ENCODE measurements at regions not wholly inside any gene's neighbourhood (a gene's known extent, or its start where the extent isn't known, plus 50 kb on each side); places are given as distances from the start of the nearest gene placed in this dataset.

DNA sequence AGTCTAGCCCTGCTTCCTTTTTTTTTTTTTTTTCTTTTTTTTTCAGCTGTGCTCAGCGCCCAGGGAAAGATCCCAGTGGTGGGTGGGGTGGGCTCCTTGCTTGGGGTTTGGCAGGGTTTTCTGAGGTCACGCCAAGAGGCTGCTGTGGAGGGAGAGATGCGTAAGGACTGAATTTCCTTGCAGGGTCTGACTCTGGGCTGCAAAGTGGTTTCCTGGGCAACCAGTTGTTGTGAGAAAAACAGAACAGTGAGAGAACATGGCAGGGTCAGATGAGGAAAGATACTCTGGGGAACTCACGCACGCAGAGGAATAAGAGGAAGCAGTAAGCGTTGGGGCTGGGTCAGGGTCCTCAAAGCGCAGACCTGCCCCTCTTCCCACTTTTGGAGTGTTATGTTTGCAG, 119.5 kb downstream of the IRF8 start:
- DNase-seq (ENCODE audit: low read depth): no peak

DNA sequence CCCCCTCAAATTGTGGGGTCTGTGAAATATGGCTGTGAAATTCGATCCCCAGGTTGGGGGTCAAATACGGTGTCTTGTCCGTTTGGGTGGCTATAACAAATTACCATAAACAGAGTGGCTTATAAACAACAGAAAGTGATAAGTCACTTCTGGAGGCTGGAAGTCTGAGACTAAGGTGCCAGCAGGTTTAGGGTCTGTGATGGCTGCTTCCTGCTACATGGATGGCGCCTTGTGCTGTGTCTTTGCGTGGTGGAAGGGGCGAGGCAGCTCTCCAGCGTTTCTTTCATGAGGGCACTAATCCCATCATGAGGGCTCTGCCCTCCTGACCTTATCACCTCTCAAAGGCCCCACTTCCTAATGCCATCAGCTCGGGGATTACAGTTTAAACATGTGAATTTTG, 120.0 kb downstream of the IRF8 start:
- no peak for DNase-seq (ENCODE audit: low read depth)

DNA sequence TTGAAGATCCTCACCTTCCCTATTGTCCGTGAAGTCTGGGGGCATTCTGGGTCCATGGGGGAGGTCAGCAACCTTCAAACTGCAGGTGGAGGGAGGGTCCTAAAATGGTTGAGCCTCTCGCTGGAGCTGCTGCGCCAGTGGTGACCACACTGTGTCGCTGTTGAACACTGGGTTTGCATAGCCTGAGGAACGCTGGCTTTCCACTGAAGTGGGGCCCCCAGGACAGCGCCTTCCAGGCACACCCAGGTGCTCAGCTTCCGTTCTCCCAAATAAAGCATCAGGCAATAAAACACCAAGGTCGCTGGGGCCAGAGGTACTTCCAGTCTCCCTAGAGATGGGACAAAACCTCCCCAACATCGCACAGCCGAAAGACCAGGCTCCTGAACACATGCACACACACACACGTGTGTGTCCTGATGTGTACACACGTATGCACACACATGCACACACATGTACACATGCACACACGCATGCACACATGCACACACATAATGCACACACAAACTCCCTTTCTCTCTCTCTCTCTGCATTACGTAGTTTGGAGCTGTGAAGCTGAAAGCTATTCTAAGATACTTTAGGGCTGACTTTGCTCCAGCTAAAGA, 120.6 kb downstream of the IRF8 start:
- no peak for DNase-seq (ENCODE audit: low read depth)

DNA sequence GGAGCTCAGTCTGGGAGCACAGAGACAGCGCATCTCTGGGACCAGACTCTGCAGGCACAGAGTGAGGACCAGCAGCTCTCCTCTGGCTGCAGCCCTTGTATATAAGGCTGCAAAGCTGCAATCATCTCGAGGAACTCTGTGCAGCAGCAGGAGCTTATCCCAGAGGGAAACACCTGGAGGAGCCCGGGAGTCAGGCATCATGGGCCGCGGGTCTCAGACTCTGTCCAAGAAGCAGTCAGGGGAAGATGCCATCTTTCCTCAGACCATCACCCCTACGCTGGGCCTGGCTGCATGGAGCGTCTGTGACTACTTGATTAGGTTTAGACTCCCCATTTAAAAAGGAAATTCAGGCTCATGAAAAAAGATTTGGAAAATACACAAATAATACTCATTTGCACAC, 122.0 kb downstream of the IRF8 start:
- DNase-seq (ENCODE audit: low read depth): no peak

DNA sequence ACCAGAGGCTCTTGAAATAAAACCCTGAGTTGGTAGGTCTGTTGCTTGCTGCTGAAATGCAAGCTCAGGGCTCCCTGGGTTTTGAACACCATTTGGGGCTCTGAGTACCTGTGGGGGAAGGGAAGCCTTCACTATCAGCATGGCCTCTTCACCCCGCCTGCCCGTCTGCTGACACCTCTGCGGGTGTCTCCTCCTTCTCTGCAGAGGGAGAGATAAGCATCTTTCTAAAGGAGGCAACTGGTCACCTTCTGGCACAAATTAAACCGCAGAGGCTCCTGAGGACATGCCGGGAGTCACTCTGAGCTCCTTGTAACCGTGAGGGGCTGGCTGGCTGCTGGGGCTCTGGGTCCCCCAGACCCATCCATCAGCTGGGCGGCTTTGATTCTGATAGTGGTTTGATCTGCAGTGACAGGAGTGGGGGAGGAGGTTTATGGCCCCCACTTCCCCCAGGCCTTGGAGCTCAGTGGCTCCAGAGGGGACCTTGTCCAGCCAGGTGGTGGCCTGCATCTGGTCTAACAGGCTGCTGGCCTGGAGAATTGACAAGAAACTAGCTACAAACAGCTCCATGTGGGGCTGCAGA, 123.5 kb downstream of the IRF8 start:
- no peak for DNase-seq (ENCODE audit: low read depth)

DNA sequence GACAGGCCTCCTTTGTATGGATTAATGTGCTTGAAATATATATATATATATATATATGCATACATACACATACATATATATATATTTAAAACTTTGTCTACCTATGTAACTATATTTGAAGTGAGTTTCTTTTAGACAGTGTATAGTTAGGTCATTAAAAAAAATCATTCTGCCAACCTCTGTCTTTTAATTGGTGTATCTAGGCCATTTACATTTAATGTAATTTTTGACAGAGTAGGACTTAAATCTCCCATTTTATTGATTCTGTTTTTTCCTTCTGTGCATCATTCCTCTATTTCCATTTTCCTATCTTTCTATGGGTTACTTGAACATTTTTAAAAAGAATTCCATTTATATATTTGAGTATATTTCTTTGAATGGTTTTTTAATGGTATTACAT, 125.2 kb downstream of the IRF8 start:
- DNase-seq (ENCODE audit: low read depth): no peak

DNA sequence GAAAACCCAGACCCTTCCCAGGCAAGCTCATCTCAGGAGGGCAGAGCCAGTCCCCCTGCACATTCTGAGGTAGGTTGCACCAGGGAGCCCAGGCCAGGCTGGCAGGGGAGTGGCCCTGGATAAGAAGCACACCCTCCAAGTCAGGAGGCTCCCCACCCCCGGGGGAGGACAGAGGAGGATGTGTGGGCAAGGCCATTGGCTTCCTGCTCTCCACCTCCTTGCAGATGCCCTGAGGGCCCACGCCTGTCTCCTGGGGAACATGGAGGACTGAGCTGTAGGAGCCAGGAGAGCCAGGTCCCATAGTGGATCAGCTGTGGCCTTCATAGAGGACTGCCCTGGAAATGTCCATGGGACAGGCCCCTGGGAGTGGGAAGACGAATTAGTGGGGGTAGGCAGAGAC, 126.7 kb downstream of the IRF8 start:
- no peak for DNase-seq (ENCODE audit: low read depth)

DNA sequence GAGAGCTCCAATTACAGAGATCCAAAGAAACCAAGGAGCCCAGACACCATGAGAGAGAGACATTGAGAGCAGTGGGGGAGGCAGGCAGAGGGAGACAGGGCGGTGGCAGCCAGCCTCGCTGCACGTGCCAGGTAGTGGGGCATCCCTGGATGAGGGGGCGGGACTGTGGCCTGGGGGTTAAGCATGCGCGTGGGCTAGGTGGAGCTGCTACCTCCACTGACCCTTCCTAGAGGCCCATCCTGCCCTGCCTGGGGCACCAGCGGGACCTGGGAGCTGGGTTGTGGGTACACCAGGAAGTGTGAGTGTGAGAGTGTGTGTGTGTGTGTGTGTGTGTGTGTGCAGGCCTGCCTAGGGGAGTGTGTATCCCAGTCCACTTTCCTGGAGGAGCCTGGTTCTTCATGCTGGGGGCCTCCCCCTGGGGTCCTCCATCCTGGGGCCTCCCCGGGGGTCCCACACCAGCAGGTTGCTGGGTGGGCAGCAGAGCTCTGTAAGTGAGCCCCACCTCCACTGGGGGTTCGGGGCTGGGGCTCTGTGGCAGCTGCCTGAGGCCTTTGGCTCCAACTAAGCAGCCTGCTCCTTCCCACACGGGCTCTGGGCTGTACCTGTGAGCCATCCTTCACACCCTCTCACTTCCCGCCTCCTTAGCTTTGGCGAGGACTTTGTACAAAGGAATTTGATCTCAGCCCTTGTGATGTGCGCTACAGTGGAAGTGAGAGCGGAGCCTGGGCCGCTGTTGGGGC, 127.4 kb downstream of the IRF8 start:
- no peak for DNase-seq (ENCODE audit: low read depth)

DNA sequence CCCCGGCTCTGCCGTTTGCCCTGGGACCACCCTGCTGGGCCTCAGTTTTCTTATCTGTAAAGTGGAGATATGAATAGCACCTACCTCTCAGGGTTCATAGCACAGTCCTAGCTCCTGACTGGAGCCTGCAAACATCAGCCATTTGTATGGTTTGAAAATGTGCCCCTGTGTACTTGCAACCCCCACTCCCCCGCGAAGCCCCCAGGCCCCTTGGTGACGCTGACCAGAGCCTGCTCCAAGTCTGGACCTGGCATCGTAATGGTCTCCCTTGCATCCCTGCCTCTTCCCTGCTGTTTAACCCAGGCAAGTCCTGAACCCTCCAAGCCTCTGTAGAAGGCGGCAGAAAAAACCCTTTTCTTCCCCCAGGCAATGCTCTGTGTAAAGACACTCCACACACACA, 128.0 kb downstream of the IRF8 start:
- no peak for DNase-seq (ENCODE audit: low read depth)

DNA sequence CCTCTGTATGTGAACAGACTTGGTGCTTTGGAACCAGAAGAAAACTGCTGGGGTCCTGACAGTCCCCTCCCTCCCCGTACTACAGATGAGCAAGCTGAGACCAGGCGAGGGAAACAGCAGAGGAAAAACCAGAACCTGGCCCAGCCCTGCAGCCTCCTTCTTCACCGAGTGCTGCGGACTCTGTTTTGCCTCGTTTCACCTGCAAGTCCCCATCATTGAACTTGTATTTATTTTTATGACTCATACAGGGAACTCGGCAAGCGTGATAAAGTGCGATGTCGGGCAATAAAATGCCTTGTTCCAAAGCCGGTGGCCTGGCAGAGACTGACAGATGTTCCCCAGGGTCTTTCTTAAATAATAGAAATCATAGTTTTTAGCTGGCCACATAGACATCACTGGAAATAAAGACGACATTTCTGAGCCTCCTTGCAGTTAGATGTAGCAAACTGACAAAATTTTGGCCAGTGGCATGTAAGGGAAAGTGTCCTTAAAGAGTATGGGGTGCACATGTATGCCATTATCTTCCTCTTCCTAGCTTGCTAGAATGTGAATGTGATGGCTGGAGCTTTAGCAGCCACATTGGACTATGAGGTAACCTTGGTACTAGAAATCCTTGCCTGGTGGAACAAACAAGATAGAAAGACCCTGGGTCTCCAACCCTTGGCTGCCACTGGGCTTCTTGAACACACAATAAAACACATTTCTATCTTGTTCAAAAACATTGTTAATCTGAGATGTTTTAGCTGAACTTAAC, 128.6 kb downstream of the IRF8 start:
- no peak for DNase-seq (ENCODE audit: low read depth)

DNA sequence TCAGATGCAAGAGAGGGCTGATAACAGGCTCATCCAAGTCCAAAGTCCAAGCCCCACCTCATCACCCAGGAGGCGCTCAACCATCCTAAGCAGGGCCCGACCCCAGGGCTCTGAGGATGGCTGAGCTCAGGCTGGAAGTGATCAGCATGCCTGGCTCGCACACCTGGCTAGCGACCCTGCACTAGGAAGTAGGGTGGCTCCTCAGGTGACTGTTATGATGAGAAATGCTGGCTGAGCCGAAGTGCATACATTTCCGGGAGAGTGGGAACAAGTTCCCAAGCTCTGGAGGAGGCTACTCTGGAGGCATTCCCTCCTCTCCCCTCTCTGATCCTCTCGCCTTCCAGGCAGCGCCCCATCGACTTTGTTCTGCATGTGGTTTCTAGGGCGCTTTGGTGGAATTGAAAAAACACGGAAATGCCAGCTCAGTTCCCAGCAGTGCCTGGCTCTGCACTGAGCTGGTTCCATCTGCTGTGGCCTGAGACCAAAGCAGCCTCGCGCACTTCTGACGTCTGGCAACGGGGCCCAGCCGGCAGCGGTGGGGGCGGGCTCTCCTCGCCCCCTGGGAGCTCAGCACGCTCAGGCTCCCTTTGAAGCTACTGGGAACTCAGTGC, 130.3 kb downstream of the IRF8 start:
- DNase-seq (ENCODE audit: low read depth): no peak

DNA sequence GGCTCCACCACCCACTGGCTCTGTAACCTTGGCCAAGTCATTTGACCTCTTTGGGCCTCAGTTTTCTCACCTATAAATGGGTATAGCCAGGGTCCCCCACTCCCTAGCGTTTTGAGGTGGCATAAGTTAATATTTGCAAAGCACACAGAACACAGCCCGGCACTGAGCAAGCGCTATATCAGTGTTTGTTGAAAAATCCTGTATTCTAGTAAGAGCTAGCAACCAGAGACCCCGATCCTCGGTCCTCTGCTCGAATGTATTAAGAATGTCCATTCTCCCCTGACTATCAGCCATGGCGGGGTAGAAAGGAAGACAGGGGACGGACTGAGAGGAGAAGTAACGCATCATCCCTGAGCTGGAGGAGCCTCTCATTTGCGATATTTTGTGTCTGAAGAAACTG, 131.2 kb downstream of the IRF8 start:
- DNase-seq (ENCODE audit: low read depth): no peak

DNA sequence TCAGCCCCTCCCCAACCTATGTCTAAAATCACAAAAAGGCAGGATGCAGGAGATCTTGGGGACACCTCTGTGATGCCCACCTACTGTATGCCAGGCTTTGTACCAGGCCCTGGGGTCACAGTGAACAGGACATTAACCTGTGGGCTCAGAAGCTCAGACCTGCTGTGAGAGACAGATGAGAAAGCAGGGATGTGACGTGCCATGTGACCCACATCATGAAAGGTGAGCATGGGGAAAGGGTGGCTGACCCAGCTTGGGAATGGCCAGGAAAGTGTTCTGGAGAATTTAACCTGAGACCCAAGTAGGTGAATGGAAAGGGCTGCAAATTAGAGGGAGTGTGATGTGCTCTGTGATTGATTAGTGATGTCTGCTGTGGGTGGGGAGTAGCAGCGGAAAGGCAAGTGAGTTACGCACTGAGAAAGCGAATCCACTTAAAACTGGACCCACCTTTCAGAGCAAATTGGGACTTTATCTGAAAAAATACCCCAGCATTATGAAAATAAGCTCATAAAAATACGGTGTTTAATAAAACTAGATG, 132.2 kb downstream of the IRF8 start:
- DNase-seq (ENCODE audit: low read depth): no peak

DNA sequence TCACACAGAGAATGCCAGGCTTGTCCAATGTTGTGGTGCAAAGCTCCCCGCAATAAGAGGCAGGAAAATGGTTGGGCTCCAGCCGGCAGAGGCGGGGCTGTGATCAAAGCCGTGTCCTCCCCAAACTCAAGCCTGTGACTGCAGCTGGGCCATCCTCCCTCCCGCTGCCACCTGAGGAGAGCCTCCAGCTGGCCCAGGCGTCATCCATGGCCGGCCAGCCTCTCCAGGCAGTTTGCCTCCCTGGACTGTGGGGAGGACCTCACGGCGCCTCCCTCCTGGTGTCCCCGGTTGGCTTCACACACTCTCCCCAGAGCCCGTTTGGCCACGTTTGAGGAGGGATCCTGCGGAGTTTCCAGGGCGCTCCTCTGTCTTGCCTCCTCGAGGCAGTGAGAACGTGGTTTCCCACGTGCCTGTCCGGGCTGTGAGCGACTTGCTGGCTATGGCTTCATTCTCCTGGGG, 134.1 kb downstream of the IRF8 start:
- DNase-seq (ENCODE audit: low read depth): no peak

DNA sequence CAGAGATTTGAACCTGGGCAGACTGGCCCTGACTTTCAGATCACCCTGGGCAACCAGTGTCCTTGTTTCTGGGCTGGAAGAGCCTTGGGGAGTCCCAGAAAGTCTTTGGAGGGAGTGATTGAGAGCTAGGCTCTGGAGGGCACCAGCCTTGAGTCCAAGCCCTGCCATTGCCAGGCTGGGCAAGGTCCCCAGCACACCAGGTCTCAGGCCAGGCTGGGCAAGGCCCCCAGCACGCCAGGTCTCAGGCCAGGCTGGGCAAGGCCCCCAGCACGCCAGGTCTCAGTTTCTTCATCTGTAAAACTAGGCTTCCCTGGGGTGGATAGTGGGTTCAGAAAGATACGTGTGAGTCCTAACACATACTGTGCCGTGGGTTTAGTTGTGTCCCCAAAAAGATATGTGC, 135.0 kb downstream of the IRF8 start:
- DNase-seq (ENCODE audit: low read depth): no peak

DNA sequence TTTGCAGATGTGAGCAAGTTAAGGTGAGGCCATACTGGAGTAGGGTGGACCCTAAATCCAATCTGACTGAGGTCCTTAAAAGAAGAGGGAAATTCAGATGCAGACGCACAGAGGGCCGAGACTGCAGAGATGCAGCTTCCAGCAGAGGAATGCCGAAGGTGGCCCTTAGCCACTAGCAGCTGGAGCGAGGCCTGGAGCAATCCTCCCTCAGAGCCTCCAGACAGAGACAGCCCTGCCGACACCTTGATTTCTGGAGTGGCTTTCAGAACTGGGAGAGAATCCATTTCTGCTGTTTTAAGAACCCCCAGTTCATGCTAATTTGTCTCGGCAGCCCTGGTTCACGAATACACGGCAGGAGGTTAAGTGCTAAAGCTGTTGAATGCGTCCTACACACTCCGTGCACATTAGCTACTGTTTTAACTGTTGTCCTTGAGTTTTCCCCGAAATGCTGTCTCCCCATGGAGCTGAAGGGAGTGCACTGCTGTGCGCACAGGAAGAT, 135.5 kb downstream of the IRF8 start:
- DNase-seq (ENCODE audit: low read depth): no peak

DNA sequence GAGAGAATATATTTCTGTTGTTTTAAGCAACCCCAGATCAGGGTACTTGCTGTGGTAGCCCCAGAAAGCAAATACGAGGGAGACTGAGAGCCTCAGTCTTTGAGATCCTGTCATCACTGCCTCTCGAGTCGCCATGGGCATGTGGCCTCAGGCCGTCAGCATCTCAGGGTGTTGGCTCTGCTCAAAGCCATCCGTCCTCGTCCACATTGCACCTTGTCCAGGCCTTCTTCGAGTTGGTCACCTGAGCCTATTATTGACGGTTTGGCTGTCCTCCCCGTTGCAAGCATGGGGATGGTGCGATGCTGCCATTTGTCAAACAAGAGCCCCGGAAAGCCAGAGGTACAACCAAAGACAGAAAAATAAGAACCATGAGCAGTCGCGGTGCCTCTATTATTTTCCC, 136.9 kb downstream of the IRF8 start:
- no peak for DNase-seq (ENCODE audit: low read depth)

DNA sequence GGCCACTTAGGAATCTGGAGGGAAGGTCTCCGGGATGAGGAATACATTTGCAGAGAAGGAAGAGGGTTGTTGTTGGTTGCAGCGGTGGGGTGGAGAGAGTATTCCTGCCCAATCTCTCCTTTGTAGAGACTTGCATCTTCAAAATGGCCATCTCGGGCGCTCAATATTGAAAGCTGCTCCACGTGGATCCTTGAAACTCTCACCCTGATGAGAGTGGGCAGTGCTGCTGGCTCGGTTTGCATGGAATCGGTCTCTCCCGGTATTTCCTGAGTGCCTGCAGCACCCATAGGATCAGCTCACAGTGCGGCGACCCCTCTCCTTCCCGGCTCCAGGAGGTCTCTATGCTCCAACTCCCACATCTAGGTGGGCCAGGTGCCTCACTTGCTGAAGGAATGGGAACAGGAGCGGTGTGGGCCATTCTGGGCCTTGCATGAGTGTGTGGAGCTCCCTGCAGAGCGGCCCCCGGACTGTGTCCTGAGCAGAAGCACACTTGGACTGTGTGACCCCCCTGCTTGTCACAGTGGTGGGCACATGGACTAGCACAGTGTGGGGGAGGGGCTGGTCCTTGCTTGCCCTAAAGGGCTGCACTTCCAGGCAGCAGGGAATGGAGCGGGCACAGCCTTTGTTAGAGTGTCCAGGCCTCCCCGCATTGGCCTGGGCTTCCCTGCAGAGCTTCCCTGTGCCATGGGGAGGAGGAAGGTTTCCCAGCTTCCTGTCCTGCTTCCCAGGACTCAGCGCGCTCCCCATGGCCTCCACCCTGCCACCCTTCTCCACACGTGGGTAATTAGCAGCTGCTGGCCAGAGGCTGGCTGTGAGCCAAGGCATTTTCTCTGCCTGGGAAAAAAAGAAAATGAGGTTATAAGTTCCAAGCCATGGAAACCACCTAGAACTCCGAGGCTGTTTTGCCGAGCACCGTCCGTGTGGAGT, 139.3 kb downstream of the IRF8 start:
- no peak for DNase-seq (ENCODE audit: low read depth)

DNA sequence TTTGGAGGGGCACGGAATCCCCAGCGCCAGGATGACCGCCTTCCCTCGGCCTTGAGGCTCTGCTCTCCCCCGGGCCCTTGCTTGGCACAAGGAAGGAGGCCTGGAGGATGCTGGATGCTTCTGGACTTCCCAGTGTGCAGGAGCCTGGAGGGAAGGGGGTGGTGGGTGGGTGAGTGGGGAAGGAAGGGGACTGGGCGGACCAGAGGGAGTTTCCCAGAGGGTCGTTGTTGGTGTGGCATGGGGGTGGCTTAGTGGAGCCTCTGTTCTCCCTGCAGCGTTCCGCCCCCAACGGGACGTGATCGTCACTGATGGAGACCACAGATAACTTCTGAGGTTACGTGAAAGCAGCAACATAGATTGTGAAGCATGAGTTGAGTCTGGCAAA, 140.0 kb downstream of the IRF8 start:
- DNase-seq (ENCODE audit: low read depth): no peak

DNA sequence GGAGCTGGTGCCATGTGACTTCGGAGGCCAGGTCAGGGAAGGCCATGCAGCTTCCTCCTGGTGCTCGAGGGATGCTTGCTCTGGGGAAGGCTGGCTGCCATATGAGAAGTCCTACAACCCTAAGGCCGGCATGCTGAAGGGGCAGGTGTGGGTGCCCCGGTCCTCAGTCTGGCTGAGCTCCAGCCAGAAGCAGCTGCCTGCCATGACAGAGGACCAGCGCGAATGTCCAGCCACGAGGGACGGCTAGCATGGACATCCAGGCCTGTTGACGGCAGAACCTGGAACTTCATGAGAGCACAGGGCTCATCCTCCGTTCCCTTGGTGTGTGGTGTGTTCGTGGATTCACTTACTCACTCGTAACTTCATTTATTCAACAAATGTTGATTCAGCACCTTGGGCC, 140.6 kb downstream of the IRF8 start:
- DNase-seq (ENCODE audit: low read depth): no peak

DNA sequence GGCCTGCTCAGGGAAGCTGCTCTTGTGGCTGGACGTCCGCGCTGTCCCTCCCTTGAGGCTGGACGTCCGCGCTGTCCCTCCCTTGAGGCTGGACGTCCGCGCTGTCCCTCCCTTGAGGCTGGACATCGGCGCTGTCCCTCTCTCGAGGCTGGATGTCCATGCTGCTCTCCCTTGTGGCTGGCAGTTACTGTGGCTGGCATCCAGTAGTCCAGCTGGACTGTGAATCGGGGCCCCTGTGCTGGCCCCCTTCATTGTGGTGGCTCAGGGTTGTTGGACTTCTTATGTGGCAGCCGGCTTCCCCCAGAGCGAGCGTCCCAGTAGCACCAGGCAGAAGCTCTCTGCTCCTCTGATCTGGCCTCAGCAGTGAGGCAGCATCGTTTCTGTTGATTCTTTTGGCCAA, 141.5 kb downstream of the IRF8 start:
- no peak for DNase-seq (ENCODE audit: low read depth)
